ENCODE measurements at regions not wholly inside any gene's neighbourhood (a gene's known extent, or its start where the extent isn't known, plus 50 kb on each side); places are given as distances from the start of the nearest gene placed in this dataset.

DNA sequence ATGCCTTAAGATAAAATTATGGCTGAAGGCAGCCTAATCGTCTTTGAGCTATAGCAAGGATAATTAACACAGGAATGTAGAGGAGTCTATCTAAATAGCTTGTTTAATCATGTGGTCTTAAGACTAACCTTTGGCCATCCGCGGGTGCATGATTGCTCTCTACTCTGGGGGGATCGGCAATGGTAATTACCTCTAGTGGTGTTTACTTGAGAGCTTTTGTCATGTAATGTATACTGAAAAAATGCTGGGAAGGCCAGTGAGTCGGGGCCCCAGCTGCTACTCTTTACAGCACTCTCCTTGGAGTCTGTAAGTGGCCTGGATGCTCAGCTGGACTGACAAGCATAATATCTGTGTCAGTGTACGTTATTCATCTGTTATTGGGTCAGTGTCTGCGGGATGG is 65.5 kb upstream of the GNPDA2 start:
- no peak overlapping the region for H3K27ac ChIP-seq
- intact Hi-C loops (cut with DNase I) = no loop called here
- no peaks in the 10 kb centered on the region for H3K9me3 ChIP-seq
- TF ChIP-seq, protein P1, sequence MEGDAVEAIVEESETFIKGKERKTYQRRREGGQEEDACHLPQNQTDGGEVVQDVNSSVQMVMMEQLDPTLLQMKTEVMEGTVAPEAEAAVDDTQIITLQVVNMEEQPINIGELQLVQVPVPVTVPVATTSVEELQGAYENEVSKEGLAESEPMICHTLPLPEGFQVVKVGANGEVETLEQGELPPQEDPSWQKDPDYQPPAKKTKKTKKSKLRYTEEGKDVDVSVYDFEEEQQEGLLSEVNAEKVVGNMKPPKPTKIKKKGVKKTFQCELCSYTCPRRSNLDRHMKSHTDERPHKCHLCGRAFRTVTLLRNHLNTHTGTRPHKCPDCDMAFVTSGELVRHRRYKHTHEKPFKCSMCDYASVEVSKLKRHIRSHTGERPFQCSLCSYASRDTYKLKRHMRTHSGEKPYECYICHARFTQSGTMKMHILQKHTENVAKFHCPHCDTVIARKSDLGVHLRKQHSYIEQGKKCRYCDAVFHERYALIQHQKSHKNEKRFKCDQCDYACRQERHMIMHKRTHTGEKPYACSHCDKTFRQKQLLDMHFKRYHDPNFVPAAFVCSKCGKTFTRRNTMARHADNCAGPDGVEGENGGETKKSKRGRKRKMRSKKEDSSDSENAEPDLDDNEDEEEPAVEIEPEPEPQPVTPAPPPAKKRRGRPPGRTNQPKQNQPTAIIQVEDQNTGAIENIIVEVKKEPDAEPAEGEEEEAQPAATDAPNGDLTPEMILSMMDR (IDR thresholded peaks at IDR 0.05) = no peak
- no peaks in the 10 kb centered on the region for H3K27me3 ChIP-seq
- no peak for ATAC-seq
- no peak overlapping the region for H3K4me3 ChIP-seq
- no peaks in the 10 kb centered on the region for H3K36me3 ChIP-seq
- DNase-seq = no peak
- H3K4me1 ChIP-seq = no peaks in the 10 kb centered on the region

DNA sequence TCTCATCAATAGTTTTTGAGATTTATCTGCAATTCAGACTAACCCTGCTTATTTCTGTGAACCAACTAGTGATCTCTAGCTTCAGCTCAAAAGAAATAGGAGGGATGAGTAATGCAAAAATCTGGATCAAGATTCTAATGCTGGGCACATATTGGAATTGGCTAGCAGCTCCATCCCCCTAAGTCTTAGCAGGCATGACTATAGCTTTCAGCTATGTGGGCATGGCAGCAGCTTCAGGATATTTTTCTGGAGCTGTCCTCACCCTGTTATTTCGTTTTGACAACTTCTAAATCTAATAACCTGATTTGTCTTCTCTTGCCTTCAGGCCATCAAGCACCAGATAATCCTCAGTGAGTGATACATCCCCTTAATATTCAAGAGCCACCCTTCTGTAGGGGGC is 50.8 kb upstream of the GNPDA2 start:
- TF ChIP-seq, protein P1 (IDR thresholded peaks at IDR 0.05) = no peak
- no peak overlapping the region for H3K27ac ChIP-seq
- no peak for DNase-seq
- no peaks in the 10 kb centered on the region for H3K36me3 ChIP-seq
- intact Hi-C loops (cut with DNase I) = no loop called here
- no peaks in the 10 kb centered on the region for H3K27me3 ChIP-seq
- no peak for ATAC-seq
- no peaks in the 10 kb centered on the region for H3K4me1 ChIP-seq
- H3K4me3 ChIP-seq = no peak overlapping the region
- H3K9me3 ChIP-seq = no peaks in the 10 kb centered on the region

Measured in upper lobe of right lung (tissue), 1 donor.